ENCODE measurements at regions not wholly inside any gene's neighbourhood (a gene's known extent, or its start where the extent isn't known, plus 50 kb on each side); places are given as distances from the start of the nearest gene placed in this dataset.

DNA sequence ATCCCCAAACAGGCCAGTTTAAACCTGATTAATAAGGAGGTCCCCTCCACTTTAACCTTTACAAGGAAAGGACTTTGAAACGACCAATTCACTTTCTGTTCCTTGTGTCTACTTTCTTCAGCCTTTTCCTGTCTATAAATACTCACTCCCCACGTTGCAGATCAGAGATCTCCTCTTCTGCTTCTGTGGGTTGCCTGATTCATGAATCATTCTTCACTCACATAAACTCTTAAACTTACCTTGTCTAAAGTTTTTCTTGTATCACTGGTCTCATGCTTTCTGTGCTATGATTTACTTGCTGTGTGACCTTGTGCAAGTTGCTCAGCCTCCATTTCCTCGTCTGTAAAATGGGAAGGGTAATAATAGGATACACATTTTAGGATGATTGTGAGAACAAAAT, 236.1 kb downstream of the QDPR start:
- Histone ChIP-seq H3K36me3 (ENCODE audit: control insufficient read depth, insufficient read depth, low read length, severe bottlenecking) (no peaks in the 10 kb centered on the region), H3K9ac (ENCODE audit: low read length) (no peak overlapping the region), H3K9me3 (ENCODE audit: control insufficient read depth, low read length) (no peaks in the 10 kb centered on the region), H3K4me3 (ENCODE audit: low read length) (no peak overlapping the region), H3K27me3 (replicated peaks; ENCODE audit: control insufficient read depth, insufficient read depth, low read length) (no peaks in the 10 kb centered on the region), H3K4me1 (ENCODE audit: control insufficient read depth, insufficient read depth, low read length) (peaks cover 31% of the 10 kb centered on the region)
- DNase-seq (ENCODE audit: low read depth) = no peak

- Histone ChIP-seq H3K9ac (ENCODE audit: low read length) (peak overlapping the region; percentile 22), H3K36me3 (ENCODE audit: control insufficient read depth, insufficient read depth, low read length, severe bottlenecking) (no peaks in the 10 kb centered on the region), H3K9me3 (ENCODE audit: control insufficient read depth, low read length) (no peaks in the 10 kb centered on the region), H3K4me1 (ENCODE audit: control insufficient read depth, insufficient read depth, low read length) (peaks cover 31% of the 10 kb centered on the region), H3K4me3 (ENCODE audit: low read length) (no peak overlapping the region), H3K27me3 (replicated peaks; ENCODE audit: control insufficient read depth, insufficient read depth, low read length) (no peaks in the 10 kb centered on the region)
- peak; percentile 81 for DNase-seq (ENCODE audit: low read depth)
Observed at GRCh38 chr4:17273047-17273446, 238.8 kb downstream of the QDPR start.

- H3K36me3 ChIP-seq (ENCODE audit: control insufficient read depth, insufficient read depth, low read length, severe bottlenecking) = no peaks in the 10 kb centered on the region
- H3K9me3 ChIP-seq (ENCODE audit: control insufficient read depth, low read length) = no peaks in the 10 kb centered on the region
- peaks cover 26% of the 10 kb centered on the region for H3K4me1 ChIP-seq (ENCODE audit: control insufficient read depth, insufficient read depth, low read length)
- H3K9ac ChIP-seq (ENCODE audit: low read length) = no peak overlapping the region
- no peaks in the 10 kb centered on the region for H3K27me3 ChIP-seq (replicated peaks; ENCODE audit: control insufficient read depth, insufficient read depth, low read length)
- H3K4me3 ChIP-seq (ENCODE audit: low read length) = no peak overlapping the region
- no peak for DNase-seq (ENCODE audit: low read depth)
Observed at GRCh38 chr4:17272154-17272553, 239.7 kb downstream of the QDPR start.

DNA sequence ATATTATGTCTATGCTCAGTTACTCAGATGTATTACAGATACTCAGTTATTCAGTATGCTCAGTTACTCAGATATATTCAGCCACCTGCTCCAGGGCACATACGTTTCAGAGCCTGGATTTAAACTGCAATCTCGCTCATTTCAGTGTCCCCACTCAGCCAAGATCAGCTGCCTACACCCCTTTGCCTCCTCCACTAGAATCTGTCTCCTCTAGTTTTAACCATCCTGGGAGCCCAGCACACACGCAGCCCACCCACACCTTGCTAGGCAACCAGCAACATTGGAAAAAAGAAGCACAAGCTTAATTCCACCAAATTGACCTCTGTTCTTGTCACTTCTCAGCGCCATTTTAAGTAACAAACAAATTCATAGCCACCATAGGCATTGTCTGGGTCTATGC, 246.2 kb downstream of the QDPR start:
- no peaks in the 10 kb centered on the region for H3K27me3 ChIP-seq (replicated peaks; ENCODE audit: control insufficient read depth, insufficient read depth, low read length)
- no peaks in the 10 kb centered on the region for H3K9me3 ChIP-seq (ENCODE audit: control insufficient read depth, low read length)
- H3K9ac ChIP-seq (ENCODE audit: low read length) = peak overlapping the region; percentile 16
- DNase-seq (ENCODE audit: low read depth) = no peak
- H3K4me3 ChIP-seq (ENCODE audit: low read length) = peak overlapping the region; percentile 11
- H3K36me3 ChIP-seq (ENCODE audit: control insufficient read depth, insufficient read depth, low read length, severe bottlenecking) = no peaks in the 10 kb centered on the region
- H3K4me1 ChIP-seq (ENCODE audit: control insufficient read depth, insufficient read depth, low read length) = peaks cover 19% of the 10 kb centered on the region

DNA sequence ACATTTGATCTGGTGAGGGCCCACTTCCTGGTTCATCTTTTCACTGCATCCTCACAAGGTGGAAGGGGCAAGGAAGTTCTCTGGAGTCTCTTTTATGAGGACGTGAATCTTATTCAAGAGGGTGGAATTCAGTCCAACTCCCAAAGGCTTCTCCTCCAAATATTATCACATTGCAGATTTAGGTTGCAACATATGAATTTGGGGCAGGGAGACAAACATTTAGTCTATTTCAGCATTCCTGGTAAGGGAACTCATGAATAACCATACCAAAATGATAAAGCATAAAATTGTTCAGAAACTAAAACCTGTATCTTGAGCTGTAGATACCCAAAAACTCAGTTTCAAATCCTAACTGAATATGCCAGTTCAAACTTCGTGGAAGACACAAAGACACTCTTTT, 246.8 kb downstream of the QDPR start:
- Histone ChIP-seq H3K36me3 (ENCODE audit: control insufficient read depth, insufficient read depth, low read length, severe bottlenecking) (no peaks in the 10 kb centered on the region), H3K4me3 (ENCODE audit: low read length) (peak overlapping the region; percentile 11), H3K9ac (ENCODE audit: low read length) (peak overlapping the region; percentile 16), H3K27me3 (replicated peaks; ENCODE audit: control insufficient read depth, insufficient read depth, low read length) (no peaks in the 10 kb centered on the region), H3K4me1 (ENCODE audit: control insufficient read depth, insufficient read depth, low read length) (peaks cover 19% of the 10 kb centered on the region), H3K9me3 (ENCODE audit: control insufficient read depth, low read length) (no peaks in the 10 kb centered on the region)
- peak; percentile 61 for DNase-seq (ENCODE audit: low read depth)

DNA sequence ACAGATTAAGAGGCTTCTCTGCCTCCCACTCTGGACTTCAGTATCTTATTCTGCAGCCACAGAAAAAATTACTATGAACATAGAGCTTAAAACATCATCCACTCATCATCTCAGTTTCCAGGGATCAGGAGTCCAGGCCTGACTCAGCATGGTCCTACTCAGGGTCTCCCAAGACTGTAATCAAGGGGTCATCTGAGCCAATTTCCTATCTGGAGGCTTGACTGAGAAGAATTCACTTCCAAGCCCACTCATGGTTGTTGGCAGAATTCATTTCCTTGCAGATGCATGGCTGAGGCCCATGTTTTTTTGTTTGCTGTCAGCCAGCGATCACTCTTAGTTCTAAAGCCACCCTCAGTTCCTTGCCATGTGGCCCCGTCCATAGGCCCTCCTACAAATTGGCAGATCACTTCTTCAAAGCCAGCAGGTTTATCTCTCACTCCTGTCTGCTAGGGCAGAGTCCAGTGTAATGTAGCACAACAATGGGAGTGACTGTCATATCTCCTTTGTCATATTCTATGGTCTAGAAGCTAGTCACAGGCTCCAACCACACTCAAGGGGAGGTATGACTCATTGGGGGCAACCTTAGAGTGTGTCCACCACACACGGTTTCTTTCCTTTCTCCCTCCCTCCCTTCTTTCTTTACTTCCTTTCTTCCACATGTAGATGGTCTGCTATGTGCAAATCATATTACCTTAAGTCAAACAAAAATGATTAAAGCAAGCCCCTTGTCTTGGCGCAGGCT, 251.6 kb downstream of the QDPR start:
- no peaks in the 10 kb centered on the region for H3K27me3 ChIP-seq (replicated peaks; ENCODE audit: control insufficient read depth, insufficient read depth, low read length)
- H3K36me3 ChIP-seq (ENCODE audit: control insufficient read depth, insufficient read depth, low read length, severe bottlenecking) = no peaks in the 10 kb centered on the region
- no peak overlapping the region for H3K9ac ChIP-seq (ENCODE audit: low read length)
- DNase-seq (ENCODE audit: low read depth) = no peak
- peaks cover 13% of the 10 kb centered on the region for H3K4me1 ChIP-seq (ENCODE audit: control insufficient read depth, insufficient read depth, low read length)
- no peaks in the 10 kb centered on the region for H3K9me3 ChIP-seq (ENCODE audit: control insufficient read depth, low read length)
- H3K4me3 ChIP-seq (ENCODE audit: low read length) = no peak overlapping the region

DNA sequence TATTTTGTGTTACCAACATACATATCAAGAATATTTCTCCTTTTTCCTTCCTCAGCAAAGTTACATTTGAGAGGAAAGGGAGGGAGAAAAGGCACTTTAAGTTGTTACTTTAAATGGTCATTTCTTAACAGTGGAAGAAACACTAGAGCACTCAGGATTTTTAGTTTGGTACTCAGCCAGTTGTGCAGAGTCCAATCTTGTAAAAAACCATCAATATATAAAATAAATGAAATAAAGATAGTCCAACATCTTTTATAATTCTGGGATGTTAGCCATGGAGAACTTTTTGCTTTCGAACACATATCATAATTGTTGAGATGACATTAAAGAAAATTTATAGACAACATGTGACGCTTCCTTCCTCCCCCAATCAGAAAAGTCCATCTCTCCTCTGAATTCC, 253.8 kb downstream of the QDPR start:
- no peaks in the 10 kb centered on the region for H3K9me3 ChIP-seq (ENCODE audit: control insufficient read depth, low read length)
- H3K27me3 ChIP-seq (replicated peaks; ENCODE audit: control insufficient read depth, insufficient read depth, low read length) = no peaks in the 10 kb centered on the region
- DNase-seq (ENCODE audit: low read depth) = no peak
- H3K9ac ChIP-seq (ENCODE audit: low read length) = no peak overlapping the region
- H3K4me3 ChIP-seq (ENCODE audit: low read length) = no peak overlapping the region
- H3K36me3 ChIP-seq (ENCODE audit: control insufficient read depth, insufficient read depth, low read length, severe bottlenecking) = no peaks in the 10 kb centered on the region
- H3K4me1 ChIP-seq (ENCODE audit: control insufficient read depth, insufficient read depth, low read length) = no peaks in the 10 kb centered on the region

GRCh38 chr4:17252131-17252530, 259.8 kb downstream of the QDPR start:
- no peak for DNase-seq (ENCODE audit: low read depth)
- H3K36me3 ChIP-seq (ENCODE audit: control insufficient read depth, insufficient read depth, low read length, severe bottlenecking) = no peaks in the 10 kb centered on the region
- H3K27me3 ChIP-seq (replicated peaks; ENCODE audit: control insufficient read depth, insufficient read depth, low read length) = no peaks in the 10 kb centered on the region
- peaks cover 10% of the 10 kb centered on the region for H3K4me1 ChIP-seq (ENCODE audit: control insufficient read depth, insufficient read depth, low read length)
- H3K4me3 ChIP-seq (ENCODE audit: low read length) = no peak overlapping the region
- no peak overlapping the region for H3K9ac ChIP-seq (ENCODE audit: low read length)
- H3K9me3 ChIP-seq (ENCODE audit: control insufficient read depth, low read length) = no peaks in the 10 kb centered on the region

GRCh38 chr4:17251101-17251500, 260.8 kb downstream of the QDPR start:
- Histone ChIP-seq H3K9ac (ENCODE audit: low read length) (no peak overlapping the region), H3K36me3 (ENCODE audit: control insufficient read depth, insufficient read depth, low read length, severe bottlenecking) (no peaks in the 10 kb centered on the region), H3K9me3 (ENCODE audit: control insufficient read depth, low read length) (no peaks in the 10 kb centered on the region), H3K4me3 (ENCODE audit: low read length) (no peak overlapping the region), H3K27me3 (replicated peaks; ENCODE audit: control insufficient read depth, insufficient read depth, low read length) (no peaks in the 10 kb centered on the region), H3K4me1 (ENCODE audit: control insufficient read depth, insufficient read depth, low read length) (peaks cover 10% of the 10 kb centered on the region)
- DNase-seq (ENCODE audit: low read depth) = no peak

GRCh38 chr4:17250591-17250990, 261.3 kb downstream of the QDPR start:
- Histone ChIP-seq H3K36me3 (ENCODE audit: control insufficient read depth, insufficient read depth, low read length, severe bottlenecking) (no peaks in the 10 kb centered on the region), H3K27me3 (replicated peaks; ENCODE audit: control insufficient read depth, insufficient read depth, low read length) (no peaks in the 10 kb centered on the region), H3K9me3 (ENCODE audit: control insufficient read depth, low read length) (no peaks in the 10 kb centered on the region), H3K4me3 (ENCODE audit: low read length) (no peak overlapping the region), H3K9ac (ENCODE audit: low read length) (no peak overlapping the region), H3K4me1 (ENCODE audit: control insufficient read depth, insufficient read depth, low read length) (peaks cover 10% of the 10 kb centered on the region)
- no peak for DNase-seq (ENCODE audit: low read depth)

- Histone ChIP-seq H3K9me3 (ENCODE audit: control insufficient read depth, low read length) (no peaks in the 10 kb centered on the region), H3K36me3 (ENCODE audit: control insufficient read depth, insufficient read depth, low read length, severe bottlenecking) (no peaks in the 10 kb centered on the region), H3K27me3 (replicated peaks; ENCODE audit: control insufficient read depth, insufficient read depth, low read length) (no peaks in the 10 kb centered on the region), H3K9ac (ENCODE audit: low read length) (no peak overlapping the region), H3K4me1 (ENCODE audit: control insufficient read depth, insufficient read depth, low read length) (peaks cover 10% of the 10 kb centered on the region), H3K4me3 (ENCODE audit: low read length) (no peak overlapping the region)
- DNase-seq (ENCODE audit: low read depth) = no peak
Observed at GRCh38 chr4:17246656-17247055, 265.2 kb downstream of the QDPR start.

DNA sequence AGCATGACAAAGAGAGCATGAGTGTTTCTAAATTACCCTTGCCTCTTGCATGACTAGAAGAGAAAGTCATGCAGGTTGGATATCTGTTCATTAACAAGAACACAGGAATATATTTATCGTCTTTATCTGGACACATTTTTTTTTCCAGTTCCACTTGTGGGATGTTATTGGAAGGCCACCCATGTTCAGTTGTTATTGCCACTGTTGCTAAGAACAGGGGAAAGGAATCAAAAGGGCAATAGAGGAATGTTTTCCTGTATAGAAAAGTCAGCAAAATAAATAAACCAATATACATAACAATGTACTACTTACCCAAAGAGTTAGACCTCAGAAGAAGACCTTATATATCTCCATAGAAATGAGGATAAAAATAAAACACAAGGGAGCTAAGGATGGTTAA, 270.1 kb downstream of the QDPR start:
- Histone ChIP-seq H3K27me3 (replicated peaks; ENCODE audit: control insufficient read depth, insufficient read depth, low read length) (no peaks in the 10 kb centered on the region), H3K9ac (ENCODE audit: low read length) (no peak overlapping the region), H3K4me1 (ENCODE audit: control insufficient read depth, insufficient read depth, low read length) (peaks cover 4% of the 10 kb centered on the region), H3K4me3 (ENCODE audit: low read length) (no peak overlapping the region), H3K36me3 (ENCODE audit: control insufficient read depth, insufficient read depth, low read length, severe bottlenecking) (no peaks in the 10 kb centered on the region), H3K9me3 (ENCODE audit: control insufficient read depth, low read length) (no peaks in the 10 kb centered on the region)
- DNase-seq (ENCODE audit: low read depth) = no peak
